ENCODE measurements at regions not wholly inside any gene's neighbourhood (a gene's known extent, or its start where the extent isn't known, plus 50 kb on each side); places are given as distances from the start of the nearest gene placed in this dataset.

DNA sequence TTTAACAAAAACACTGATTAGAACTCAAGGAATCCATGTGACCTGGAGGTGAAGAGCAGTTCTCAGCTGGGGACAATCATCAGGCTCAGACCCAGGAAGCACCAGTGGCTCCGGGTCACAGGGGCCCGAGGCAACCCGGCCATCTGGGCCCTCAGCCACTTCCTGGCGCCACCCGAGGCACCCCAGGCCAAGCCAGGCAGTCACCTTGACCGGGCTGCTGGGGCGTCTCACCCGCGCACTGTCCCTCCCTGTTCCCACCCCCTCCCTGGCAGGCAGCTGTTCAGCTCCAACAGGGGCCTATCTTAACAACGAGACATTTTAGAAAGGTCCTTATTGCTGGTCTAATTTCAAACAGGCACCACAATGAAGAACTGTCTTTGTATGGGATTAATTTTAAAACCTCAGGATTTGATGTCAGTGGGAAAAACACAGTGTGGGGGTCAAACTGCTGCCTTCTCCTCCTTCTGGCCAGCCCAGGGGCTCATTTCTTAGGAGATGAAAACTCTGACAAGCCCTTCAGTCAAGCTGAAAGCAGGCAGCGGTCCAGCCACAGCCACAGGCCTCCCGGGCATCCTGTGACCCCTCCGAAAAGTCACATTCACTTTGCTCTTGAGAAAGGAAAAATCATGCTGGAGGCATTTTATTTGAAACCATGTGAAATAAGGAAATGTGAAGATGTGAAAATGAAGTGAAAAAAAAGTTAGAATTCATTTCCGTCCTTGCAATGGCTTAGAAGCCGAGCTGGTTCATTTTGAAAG lies 83.3 kb downstream of the KCTD15 start:
- H3K36me3 Mint-ChIP-seq, result no peaks in the 10 kb centered on the region
- DNase-seq (ENCODE audit: extremely low spot score, unreplicated experiment), result no peak
- no peak overlapping the region for H3K27ac Mint-ChIP-seq
- no peaks in the 10 kb centered on the region for H3K27me3 Mint-ChIP-seq
- no peaks in the 10 kb centered on the region for H3K9me3 Mint-ChIP-seq
- TF ChIP-seq CTCF (conservative IDR thresholded peaks at IDR 0.05), result no peak
- no peak overlapping the region for H3K4me3 Mint-ChIP-seq
- peaks cover 38% of the 10 kb centered on the region for H3K4me1 Mint-ChIP-seq (ENCODE audit: unreplicated experiment)

DNA sequence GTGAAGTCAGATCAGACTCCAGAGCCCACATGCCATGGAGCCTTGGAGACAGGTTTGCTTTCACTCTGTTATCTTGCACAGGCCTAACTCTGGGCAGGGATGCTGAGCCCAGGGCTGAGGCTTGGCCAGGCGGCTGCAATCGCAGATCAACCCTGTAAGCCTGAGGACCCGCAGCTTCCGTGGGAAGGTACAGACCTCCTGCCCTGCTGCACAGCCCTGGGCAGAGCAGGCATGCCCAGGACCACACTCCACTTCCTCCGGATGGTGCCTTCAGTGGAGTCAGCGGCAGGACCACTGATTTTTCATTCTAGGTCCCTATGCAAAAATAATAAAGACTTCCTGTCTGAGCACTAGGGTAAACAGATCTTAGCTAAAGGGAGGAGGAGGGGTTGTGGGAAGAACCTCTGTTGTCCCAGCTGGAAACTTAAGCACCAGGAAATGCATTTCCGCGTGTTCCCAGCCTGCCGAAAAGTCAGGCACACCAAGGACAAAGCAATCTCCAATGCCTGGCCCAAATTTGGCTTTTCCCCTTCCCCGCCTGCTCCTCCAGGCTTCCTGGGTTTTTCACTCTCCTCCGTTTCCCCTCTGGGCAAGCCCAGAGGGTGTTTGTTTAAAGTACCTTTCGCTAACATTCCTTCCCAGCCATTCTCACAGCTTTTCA lies 87.3 kb downstream of the KCTD15 start:
- Mint-ChIP-seq H3K4me3 (peak overlapping the region; percentile 60), H3K36me3 (no peaks in the 10 kb centered on the region), H3K9me3 (no peaks in the 10 kb centered on the region), H3K27ac (peak overlapping the region; percentile 42), H3K27me3 (no peaks in the 10 kb centered on the region), H3K4me1 (ENCODE audit: unreplicated experiment) (peaks cover 15% of the 10 kb centered on the region)
- no peak for TF ChIP-seq CTCF (conservative IDR thresholded peaks at IDR 0.05)
- no peak for DNase-seq (ENCODE audit: extremely low spot score, unreplicated experiment)

DNA sequence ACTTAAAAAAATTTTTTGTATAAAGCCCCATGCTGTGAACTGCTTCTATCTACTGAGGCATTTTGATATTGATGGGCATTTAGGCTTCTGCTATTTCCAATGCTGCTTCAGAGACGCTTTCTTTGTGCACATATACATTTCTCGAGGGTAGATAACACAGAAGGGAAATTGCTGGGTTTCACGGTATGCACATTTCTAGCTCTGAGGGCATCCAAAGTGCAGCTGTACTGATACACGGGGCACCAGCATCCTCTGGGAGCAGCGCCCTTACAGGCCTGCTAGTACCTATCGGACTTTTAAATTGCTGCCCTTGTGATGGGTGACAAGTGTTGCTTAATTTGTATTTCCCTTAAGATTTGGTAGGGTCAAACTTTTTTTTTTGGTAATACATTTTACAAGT lies 88.6 kb downstream of the KCTD15 start:
- no peak for DNase-seq (ENCODE audit: extremely low spot score, unreplicated experiment)
- Mint-ChIP-seq H3K4me1 (ENCODE audit: unreplicated experiment) (peaks cover 12% of the 10 kb centered on the region), H3K27me3 (no peaks in the 10 kb centered on the region), H3K9me3 (no peaks in the 10 kb centered on the region), H3K27ac (no peak overlapping the region), H3K4me3 (no peak overlapping the region), H3K36me3 (no peaks in the 10 kb centered on the region)
- TF ChIP-seq CTCF (conservative IDR thresholded peaks at IDR 0.05), result no peak

DNA sequence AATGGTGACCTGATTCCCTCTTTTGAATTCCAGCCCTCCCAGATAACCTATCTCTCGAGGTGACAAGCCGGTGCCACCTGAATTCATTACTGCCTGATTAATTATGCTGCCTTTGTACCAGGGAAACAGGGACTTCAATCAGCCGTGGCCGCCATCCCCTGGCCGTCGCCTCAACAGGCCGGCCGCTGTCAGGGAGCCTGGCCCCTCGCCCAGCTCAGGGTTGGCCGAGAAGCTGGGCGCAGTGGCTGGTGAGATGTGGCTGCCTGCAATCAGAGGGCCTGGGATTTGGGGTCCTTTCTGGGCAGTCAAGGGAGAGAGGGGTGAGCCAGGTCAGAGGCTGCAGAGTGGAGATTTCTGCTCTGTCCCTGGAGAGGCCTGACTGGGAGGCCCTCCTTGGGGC lies 91.2 kb downstream of the KCTD15 start:
- Mint-ChIP-seq H3K27me3 (no peaks in the 10 kb centered on the region), H3K4me1 (ENCODE audit: unreplicated experiment) (peaks cover 8% of the 10 kb centered on the region), H3K27ac (no peak overlapping the region), H3K9me3 (no peaks in the 10 kb centered on the region), H3K4me3 (no peak overlapping the region), H3K36me3 (no peaks in the 10 kb centered on the region)
- no peak for TF ChIP-seq CTCF (conservative IDR thresholded peaks at IDR 0.05)
- no peak for DNase-seq (ENCODE audit: extremely low spot score, unreplicated experiment)

DNA sequence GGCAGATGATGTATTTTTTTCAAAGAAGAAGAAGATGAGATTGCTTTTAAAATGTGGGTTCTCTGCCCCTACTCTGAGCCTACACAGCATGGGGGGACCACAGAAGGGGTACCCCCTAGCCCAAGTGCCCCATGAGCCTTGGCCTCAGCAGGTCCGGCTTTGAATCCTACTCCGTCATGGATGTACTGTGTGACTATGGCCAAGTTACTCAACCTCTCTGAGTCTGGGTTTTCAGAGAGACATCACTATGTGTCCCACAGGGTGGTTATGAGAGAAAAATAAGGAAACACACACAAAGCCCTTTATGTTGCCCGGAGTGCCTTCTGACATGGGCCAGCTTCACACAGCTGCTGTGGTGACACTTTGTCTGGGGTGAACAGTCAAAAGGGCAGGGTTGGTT lies 92.0 kb downstream of the KCTD15 start:
- Mint-ChIP-seq H3K4me1 (ENCODE audit: unreplicated experiment) (peaks cover 8% of the 10 kb centered on the region), H3K36me3 (no peaks in the 10 kb centered on the region), H3K27ac (no peak overlapping the region), H3K4me3 (no peak overlapping the region), H3K27me3 (no peaks in the 10 kb centered on the region), H3K9me3 (no peaks in the 10 kb centered on the region)
- TF ChIP-seq CTCF (conservative IDR thresholded peaks at IDR 0.05), result no peak
- DNase-seq (ENCODE audit: extremely low spot score, unreplicated experiment), result no peak

Data from type B pancreatic cell (in vitro differentiated cells).